ENCODE measurements at regions not wholly inside any gene's neighbourhood (a gene's known extent, or its start where the extent isn't known, plus 50 kb on each side); places are given as distances from the start of the nearest gene placed in this dataset.

- H3K27ac ChIP-seq = no peak overlapping the region
- H3K4me3 ChIP-seq = no peak overlapping the region
Observed at GRCh38 chr4:18813055-18813454, 791.5 kb upstream of the LCORL start.

DNA sequence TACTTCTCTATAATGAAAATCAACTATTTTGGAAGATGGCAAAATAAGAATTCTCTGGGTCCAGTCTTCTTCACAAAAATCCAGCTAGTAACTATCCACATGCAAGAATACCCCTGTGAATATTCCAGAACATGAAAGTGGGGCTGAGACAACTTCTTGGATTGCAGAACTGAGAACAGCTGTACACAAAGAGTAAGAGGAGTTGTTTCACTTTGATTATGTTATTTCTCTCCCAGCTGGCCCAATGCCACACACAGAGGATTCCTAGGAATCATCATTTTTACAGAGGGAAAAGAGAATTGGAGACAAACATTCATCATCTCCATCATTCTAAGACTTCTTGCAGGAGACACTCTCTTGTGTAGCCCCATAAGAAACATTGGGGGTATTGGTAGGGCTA, 782.2 kb upstream of the LCORL start:
- H3K4me3 ChIP-seq = no peak overlapping the region

GRCh38 chr4:18798123-18798522, 776.6 kb upstream of the LCORL start:
- no peak overlapping the region for H3K27ac ChIP-seq
- no peak overlapping the region for H3K4me3 ChIP-seq

More for the DNA sequence above, 782.2 kb upstream of the LCORL start:
- no peak overlapping the region for H3K27ac ChIP-seq

GRCh38 chr4:18795794-18796193, 774.2 kb upstream of the LCORL start:
- no peak overlapping the region for H3K4me3 ChIP-seq
- no peak overlapping the region for H3K27ac ChIP-seq

DNA sequence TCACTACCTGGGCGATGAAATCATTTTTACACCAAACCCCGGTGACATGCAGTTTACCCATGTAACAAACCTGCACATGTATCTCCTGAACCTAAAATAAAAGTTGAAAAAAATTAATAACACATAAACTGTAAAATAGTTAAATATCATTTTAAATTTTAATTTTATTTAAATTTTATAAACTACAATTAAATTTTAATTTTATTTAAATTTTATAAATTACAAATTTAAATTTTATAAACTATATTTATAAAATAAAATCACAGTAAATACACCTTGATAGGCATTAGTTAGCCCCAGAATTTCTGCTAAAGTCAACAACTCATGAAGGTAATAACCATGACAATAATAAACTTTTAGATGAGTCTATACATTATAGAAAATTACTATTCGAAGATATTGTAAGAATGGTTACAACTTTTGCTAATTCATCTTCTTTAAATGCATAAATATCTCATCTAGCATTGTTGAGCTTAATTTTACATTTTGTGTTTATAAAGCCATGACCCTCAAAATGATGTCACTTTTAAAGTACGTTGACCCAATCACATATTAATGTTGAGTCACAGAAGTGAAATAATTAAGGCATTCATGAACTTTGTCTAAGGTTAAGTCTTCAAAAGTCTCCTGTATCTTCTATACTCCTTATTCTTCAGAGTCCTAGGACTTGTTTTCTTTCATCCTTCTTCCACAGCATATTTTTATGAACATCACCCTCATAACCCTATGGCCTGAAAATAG, 755.8 kb upstream of the LCORL start:
- H3K4me3 ChIP-seq = no peak overlapping the region
- H3K27ac ChIP-seq = no peak overlapping the region

DNA sequence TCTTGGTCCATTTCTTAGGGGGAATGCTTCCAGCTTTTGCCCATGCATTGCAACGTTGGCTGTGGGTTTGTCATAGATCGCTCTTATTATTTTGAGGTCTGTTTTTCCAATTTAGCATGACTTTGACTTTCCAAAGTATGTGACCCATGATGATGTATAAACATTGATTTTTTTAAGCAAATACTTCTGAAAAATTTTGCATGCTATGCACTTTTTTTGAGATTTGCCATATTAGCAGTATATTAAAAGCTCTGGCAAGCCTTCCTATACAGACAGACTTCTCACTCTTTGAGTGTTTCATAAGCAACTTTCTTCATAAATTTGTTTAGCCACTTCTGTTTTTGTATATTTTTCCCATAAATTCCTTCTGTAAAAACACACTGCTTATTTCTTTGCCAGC, 746.4 kb upstream of the LCORL start:
- H3K4me3 ChIP-seq = no peak overlapping the region
- H3K27ac ChIP-seq = no peak overlapping the region

DNA sequence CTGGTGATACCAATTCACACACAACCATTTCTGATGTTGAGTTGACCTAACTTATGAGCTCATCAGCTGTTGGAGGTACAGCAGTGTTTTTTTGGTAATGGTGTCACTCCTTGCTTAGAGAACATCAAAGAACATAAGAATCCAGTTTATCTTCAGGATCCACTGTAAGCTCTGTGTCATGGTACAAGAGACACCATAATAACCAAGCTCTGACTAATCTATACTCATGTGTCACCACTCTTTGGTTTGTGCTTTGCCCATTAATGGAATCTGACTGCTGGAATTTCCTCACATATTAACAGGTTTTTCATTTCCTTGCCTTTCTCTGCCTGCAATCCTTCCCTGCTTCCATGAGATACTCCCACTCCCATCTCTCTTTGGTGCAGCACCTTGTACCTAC, 735.1 kb upstream of the LCORL start:
- no peak overlapping the region for H3K27ac ChIP-seq
- H3K4me3 ChIP-seq = no peak overlapping the region

DNA sequence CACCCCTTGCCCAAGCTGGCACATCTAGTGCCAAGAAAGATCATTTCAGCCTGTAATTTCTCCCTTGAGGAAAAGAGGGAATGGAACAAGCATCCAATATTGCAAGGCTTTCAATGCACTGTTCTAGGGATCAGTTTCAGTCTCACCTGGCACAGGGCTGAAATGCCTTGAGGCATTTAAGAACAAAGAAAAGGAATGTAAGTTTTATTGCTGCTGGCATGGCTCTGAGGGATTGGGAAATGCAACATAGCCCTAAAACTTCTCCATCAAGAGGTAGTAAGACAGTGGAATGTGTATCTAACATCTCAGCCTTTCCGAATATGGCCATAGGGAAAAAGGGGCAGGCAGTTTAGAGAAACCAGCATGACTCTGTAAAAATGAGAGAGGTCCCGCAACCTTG, 732.6 kb upstream of the LCORL start:
- H3K4me3 ChIP-seq = no peak overlapping the region
- H3K27ac ChIP-seq = no peak overlapping the region

DNA sequence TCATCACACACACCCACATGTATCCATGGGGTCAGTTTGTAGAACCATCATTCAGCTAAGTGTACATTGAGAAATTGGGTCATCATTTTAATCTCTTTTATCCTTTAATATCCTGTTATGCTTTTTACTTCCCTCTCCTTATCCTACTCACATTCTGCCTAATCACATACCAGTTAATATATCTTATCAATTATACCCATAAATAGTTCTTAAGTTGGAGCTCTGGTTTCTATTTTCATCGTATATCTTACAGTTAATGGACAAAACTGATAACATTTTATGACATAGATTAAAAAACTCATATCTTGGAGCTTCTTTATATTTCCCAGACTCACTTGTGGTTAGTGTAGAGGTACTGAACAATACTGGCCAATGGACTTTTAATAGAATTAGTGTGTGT, 729.5 kb upstream of the LCORL start:
- H3K4me3 ChIP-seq = no peak overlapping the region
- H3K27ac ChIP-seq = no peak overlapping the region

GRCh38 chr4:18749391-18749790, 727.8 kb upstream of the LCORL start:
- Histone ChIP-seq H3K27ac (no peak overlapping the region), H3K4me3 (no peak overlapping the region)

GRCh38 chr4:18736551-18736950, 715.0 kb upstream of the LCORL start:
- no peak overlapping the region for H3K4me3 ChIP-seq

GRCh38 chr4:18735740-18736268, 714.2 kb upstream of the LCORL start:
- H3K27ac ChIP-seq = no peak overlapping the region
- H3K4me3 ChIP-seq = no peak overlapping the region

More at GRCh38 chr4:18736551-18736950, 715.0 kb upstream of the LCORL start:
- H3K27ac ChIP-seq = no peak overlapping the region

- Histone ChIP-seq H3K27ac (no peak overlapping the region), H3K4me3 (no peak overlapping the region)
Observed at GRCh38 chr4:18734405-18734804, 712.9 kb upstream of the LCORL start.

DNA sequence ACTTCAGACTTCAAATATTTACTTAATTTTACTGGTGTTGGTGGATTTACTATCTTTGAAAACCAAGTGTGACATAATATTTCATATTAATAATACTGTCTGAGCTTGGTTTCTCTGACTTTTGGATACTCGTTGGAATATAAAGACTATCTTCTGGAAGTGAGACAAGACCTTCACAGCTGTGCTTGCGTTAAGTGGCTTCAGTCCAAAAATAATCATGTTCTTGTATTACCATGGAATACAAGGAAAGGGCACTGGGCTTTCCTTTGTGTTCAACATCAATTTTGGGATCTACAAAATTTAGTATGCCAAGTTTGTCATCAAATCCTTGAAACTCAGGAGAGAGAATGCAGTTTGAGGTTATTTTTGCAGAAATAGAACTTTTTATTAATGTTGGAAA, 712.4 kb upstream of the LCORL start:
- no peak overlapping the region for H3K4me3 ChIP-seq
- no peak overlapping the region for H3K27ac ChIP-seq

- H3K27ac ChIP-seq = no peak overlapping the region
- no peak overlapping the region for H3K4me3 ChIP-seq
Observed at GRCh38 chr4:18722748-18723191, 701.2 kb upstream of the LCORL start.

- Histone ChIP-seq H3K4me3 (no peak overlapping the region), H3K27ac (no peak overlapping the region)
Observed at GRCh38 chr4:18698119-18698883, 676.7 kb upstream of the LCORL start.

DNA sequence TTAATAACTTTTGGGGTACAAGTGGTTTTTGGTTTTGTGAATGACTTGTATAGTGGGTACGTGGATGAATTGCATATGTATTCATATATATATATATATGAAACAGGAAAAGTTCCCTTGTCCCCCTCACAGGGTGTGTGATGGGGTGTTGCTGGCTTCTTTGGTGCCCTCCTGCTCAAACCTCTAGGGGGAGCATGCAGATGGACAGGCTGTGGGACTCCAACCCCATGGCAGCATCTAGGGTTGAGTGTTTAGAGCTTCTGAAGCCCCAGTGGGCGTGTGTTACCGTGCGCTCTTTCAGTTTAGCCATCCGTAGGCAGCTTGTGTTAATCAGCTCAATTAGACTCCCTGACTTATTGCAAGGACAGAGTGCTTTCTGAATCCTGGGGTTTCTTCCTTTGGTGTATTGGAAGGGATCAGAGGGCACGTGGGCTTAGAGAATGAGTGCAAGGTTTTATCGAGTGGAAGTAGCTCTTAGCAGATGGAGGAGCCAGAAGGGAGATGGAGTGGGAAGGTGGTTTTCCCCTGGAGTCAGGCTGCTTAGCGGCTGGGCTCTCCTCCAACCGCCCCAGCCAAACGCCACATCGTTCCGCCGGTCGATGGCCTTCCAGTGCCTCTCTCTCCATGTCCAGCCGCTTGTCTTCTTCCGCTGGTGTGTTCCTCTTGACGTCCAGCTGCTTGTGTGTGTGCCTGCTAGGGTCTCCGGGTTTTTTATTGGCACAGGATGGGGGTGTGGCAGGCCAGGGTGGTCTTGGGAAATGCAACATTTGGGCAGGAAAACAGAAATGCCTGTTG, 674.4 kb upstream of the LCORL start:
- Histone ChIP-seq H3K27ac (no peak overlapping the region), H3K4me3 (no peak overlapping the region)

- Histone ChIP-seq H3K4me3 (no peak overlapping the region), H3K27ac (no peak overlapping the region)
Observed at GRCh38 chr4:18691431-18692200, 670.1 kb upstream of the LCORL start.

- Histone ChIP-seq H3K4me3 (no peak overlapping the region), H3K27ac (no peak overlapping the region)
Observed at GRCh38 chr4:18690291-18690955, 668.9 kb upstream of the LCORL start.
